Neural progenitor cell (in vitro differentiated cells): ENCODE measurements at regions not wholly inside any gene's neighbourhood (a gene's known extent, or its start where the extent isn't known, plus 50 kb on each side); places are given as distances from the start of the nearest gene placed in this dataset.
A peak's percentile ranks its signal among the peaks of the same experiment; 100 is the strongest.

Source experiments
- DNase-seq: peaks from one replicate; pipeline ENCODE4 v3.0.0-alpha.2; 2016; ENCODE audit warnings: low spot score
- H2AFZ ChIP-seq: fragments of 200-600 bp; sonication (generic); replicated peaks from 2 replicates; pipeline ENCODE4 v1.6.1; 2016; ENCODE audit warnings: antibody characterized with exemption
- H3F3A ChIP-seq: fragments of 200-600 bp; sonication (generic); 2 replicates; pipeline ENCODE4 v1.6.1; 2016; ENCODE audit warnings: antibody characterized with exemption, low read depth
- H3K27ac ChIP-seq: fragments of 200-600 bp; sonication (generic); 2 replicates; pipeline ENCODE4 v1.5.1; 2016; ENCODE audit warnings: mild to moderate bottlenecking
- H3K27me3 ChIP-seq: fragments of 200-600 bp; sonication (generic); 2 replicates; pipeline ENCODE4 v1.6.1; 2016; ENCODE audit warnings: mild to moderate bottlenecking, moderate library complexity
- H3K36me3 ChIP-seq: fragments of 200-600 bp; sonication (generic); 2 replicates; pipeline ENCODE4 v1.5.1; 2016
- H3K4me1 ChIP-seq: fragments of 200-600 bp; sonication (generic); 2 replicates; pipeline ENCODE4 v1.6.1; 2016; ENCODE audit warnings: mixed run types
- H3K4me2 ChIP-seq: fragments of 200-600 bp; sonication (generic); 2 replicates; pipeline ENCODE4 v1.6.1; 2016
- H3K4me3 ChIP-seq: fragments of 200-600 bp; sonication (generic); 2 replicates; pipeline ENCODE4 v1.5.1; 2016
- H3K79me2 ChIP-seq: fragments of 200-600 bp; sonication (generic); 2 replicates; pipeline ENCODE4 v1.6.1; 2016; ENCODE audit warnings: low read depth
- H3K9ac ChIP-seq: fragments of 200-600 bp; sonication (generic); 2 replicates; pipeline ENCODE4 v1.6.1; 2016
- H3K9me3 ChIP-seq: fragments of 200-600 bp; sonication (generic); 2 replicates; pipeline ENCODE4 v1.5.1; 2016; ENCODE audit warnings: low read depth
- H4K20me1 ChIP-seq: fragments of 200-600 bp; sonication (generic); 2 replicates; pipeline ENCODE4 v1.6.1; 2016; ENCODE audit warnings: low read depth
- H3K27ac Mint-ChIP-seq: 3 replicates; pipeline ENCODE4 v1.8.0; 2021; ENCODE audit warnings: mixed read lengths
- H3K27me3 Mint-ChIP-seq: 2 replicates; pipeline ENCODE4 v1.8.0; 2022; ENCODE audit warnings: low read depth, mild to moderate bottlenecking, inconsistent platforms, moderate library complexity, mixed read lengths; ENCODE audit not compliant: insufficient read depth
- H3K36me3 Mint-ChIP-seq: 3 replicates; pipeline ENCODE4 v1.8.0; 2021; ENCODE audit warnings: mixed read lengths
- H3K4me1 Mint-ChIP-seq: 3 replicates; pipeline ENCODE4 v1.8.0; 2021; ENCODE audit warnings: mixed read lengths
- H3K4me3 Mint-ChIP-seq: 3 replicates; pipeline ENCODE4 v1.8.0; 2021; ENCODE audit warnings: mild to moderate bottlenecking, moderate library complexity, mixed read lengths
- H3K9me3 Mint-ChIP-seq: 3 replicates; pipeline ENCODE4 v1.8.0; 2020; ENCODE audit warnings: mixed read lengths
- EZH2 ChIP-seq: fragments of 200-600 bp; sonication (generic); IDR thresholded peaks from 2 replicates; pipeline ENCODE4 v1.6.1; 2017; ENCODE audit warnings: antibody characterized with exemption, mild to moderate bottlenecking, moderate library complexity
- EZH2phosphoT487 ChIP-seq: fragments of 200-600 bp; sonication (generic); IDR thresholded peaks from 2 replicates; pipeline ENCODE4 v1.6.1; 2017; ENCODE audit warnings: antibody characterized with exemption
- TF ChIP-seq, protein P1 (sequence below): fragments of 200-600 bp; sonication (generic); IDR thresholded peaks from 2 replicates; pipeline ENCODE4 v1.5.1; 2017; ENCODE audit warnings: antibody characterized with exemption, mild to moderate bottlenecking

- Mint-ChIP-seq H3K9me3 (peaks cover 20% of the 10 kb centered on the region), H3K27ac (no peak overlapping the region), H3K4me1 (peaks cover 9% of the 10 kb centered on the region), H3K4me3 (no peak overlapping the region), H3K27me3 (peaks cover 1% of the 10 kb centered on the region), H3K36me3 (no peaks in the 10 kb centered on the region)
- H3K79me2 ChIP-seq: no peaks in the 10 kb centered on the region
- no peak overlapping the region for H3K4me3 ChIP-seq
- no peak overlapping the region for H3K27ac ChIP-seq
- no peak overlapping the region for H3K9ac ChIP-seq
- peaks cover 4% of the 10 kb centered on the region for H3K4me1 ChIP-seq
- TF ChIP-seq EZH2phosphoT487 (no peak), EZH2 (no peak)
- TF ChIP-seq, protein P1, sequence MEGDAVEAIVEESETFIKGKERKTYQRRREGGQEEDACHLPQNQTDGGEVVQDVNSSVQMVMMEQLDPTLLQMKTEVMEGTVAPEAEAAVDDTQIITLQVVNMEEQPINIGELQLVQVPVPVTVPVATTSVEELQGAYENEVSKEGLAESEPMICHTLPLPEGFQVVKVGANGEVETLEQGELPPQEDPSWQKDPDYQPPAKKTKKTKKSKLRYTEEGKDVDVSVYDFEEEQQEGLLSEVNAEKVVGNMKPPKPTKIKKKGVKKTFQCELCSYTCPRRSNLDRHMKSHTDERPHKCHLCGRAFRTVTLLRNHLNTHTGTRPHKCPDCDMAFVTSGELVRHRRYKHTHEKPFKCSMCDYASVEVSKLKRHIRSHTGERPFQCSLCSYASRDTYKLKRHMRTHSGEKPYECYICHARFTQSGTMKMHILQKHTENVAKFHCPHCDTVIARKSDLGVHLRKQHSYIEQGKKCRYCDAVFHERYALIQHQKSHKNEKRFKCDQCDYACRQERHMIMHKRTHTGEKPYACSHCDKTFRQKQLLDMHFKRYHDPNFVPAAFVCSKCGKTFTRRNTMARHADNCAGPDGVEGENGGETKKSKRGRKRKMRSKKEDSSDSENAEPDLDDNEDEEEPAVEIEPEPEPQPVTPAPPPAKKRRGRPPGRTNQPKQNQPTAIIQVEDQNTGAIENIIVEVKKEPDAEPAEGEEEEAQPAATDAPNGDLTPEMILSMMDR: no peak
- no peak overlapping the region for H3K4me2 ChIP-seq
- no peaks in the 10 kb centered on the region for H3K36me3 ChIP-seq
- no peaks in the 10 kb centered on the region for H3K27me3 ChIP-seq
- H3K9me3 ChIP-seq: no peaks in the 10 kb centered on the region
- DNase-seq: peak; percentile 11
- H4K20me1 ChIP-seq: no peaks in the 10 kb centered on the region
- no peak overlapping the region for H2AFZ ChIP-seq
- no peaks in the 10 kb centered on the region for H3F3A ChIP-seq
Observed at GRCh38 chrX:39941332-39941920, 156.3 kb downstream of the BCOR start.

GRCh38 chrX:39944416-39944815 is 153.3 kb downstream of the BCOR start:
- Histone ChIP-seq H3K27ac (no peak overlapping the region), H3K9ac (no peak overlapping the region), H4K20me1 (no peaks in the 10 kb centered on the region), H3K4me2 (no peak overlapping the region), H2AFZ (no peak overlapping the region), H3K9me3 (no peaks in the 10 kb centered on the region), H3K27me3 (no peaks in the 10 kb centered on the region), H3K4me3 (no peak overlapping the region), H3K36me3 (no peaks in the 10 kb centered on the region), H3K4me1 (peaks cover 5% of the 10 kb centered on the region), H3K79me2 (no peaks in the 10 kb centered on the region), H3F3A (no peaks in the 10 kb centered on the region)
- TF ChIP-seq EZH2phosphoT487: no peak
- TF ChIP-seq, protein P1: no peak
- no peak for TF ChIP-seq EZH2
- no peak for DNase-seq
- Mint-ChIP-seq H3K27me3 (peaks cover 2% of the 10 kb centered on the region), H3K27ac (no peak overlapping the region), H3K4me3 (peak overlapping the region; percentile 12), H3K4me1 (peaks cover 18% of the 10 kb centered on the region), H3K36me3 (no peaks in the 10 kb centered on the region), H3K9me3 (peaks cover 23% of the 10 kb centered on the region)

DNA sequence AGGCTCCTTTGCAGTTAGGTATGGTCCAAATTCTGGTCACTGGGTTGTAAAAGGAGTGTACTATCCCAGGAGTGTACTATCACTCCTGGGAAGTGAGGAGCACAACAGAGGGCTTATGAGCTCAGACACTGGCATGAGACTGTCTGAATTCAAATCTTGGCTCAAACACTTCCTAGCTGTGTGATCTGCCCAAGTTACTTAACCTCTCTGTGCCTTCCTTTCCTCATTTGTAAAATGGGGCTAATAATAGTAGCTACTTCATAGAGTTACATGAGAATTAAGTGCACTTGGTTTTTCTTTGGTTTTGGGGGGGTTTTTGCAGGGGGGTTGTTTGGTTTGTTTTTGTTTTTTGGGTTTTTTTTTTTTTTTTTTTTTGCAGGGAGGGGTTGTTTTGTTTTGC is 152.0 kb downstream of the BCOR start:
- no peak overlapping the region for H3K9ac ChIP-seq
- no peaks in the 10 kb centered on the region for H4K20me1 ChIP-seq
- H3K27ac ChIP-seq: no peak overlapping the region
- no peaks in the 10 kb centered on the region for H3K27me3 ChIP-seq
- no peak overlapping the region for H3K4me3 Mint-ChIP-seq
- no peak overlapping the region for H2AFZ ChIP-seq
- no peak overlapping the region for H3K4me2 ChIP-seq
- H3K9me3 Mint-ChIP-seq: peaks cover 28% of the 10 kb centered on the region
- no peaks in the 10 kb centered on the region for H3K36me3 Mint-ChIP-seq
- no peak for TF ChIP-seq EZH2phosphoT487
- no peak for TF ChIP-seq EZH2
- TF ChIP-seq, protein P1: no peak
- DNase-seq: no peak
- H3K9me3 ChIP-seq: no peaks in the 10 kb centered on the region
- peaks cover 21% of the 10 kb centered on the region for H3K4me1 Mint-ChIP-seq
- H3F3A ChIP-seq: no peaks in the 10 kb centered on the region
- H3K4me1 ChIP-seq: peaks cover 5% of the 10 kb centered on the region
- H3K27me3 Mint-ChIP-seq: peaks cover 6% of the 10 kb centered on the region
- no peaks in the 10 kb centered on the region for H3K36me3 ChIP-seq
- H3K4me3 ChIP-seq: no peak overlapping the region
- no peaks in the 10 kb centered on the region for H3K79me2 ChIP-seq
- no peak overlapping the region for H3K27ac Mint-ChIP-seq
